Smooth muscle cell (in vitro differentiated cells): ENCODE measurements at regions not wholly inside any gene's neighbourhood (a gene's known extent, or its start where the extent isn't known, plus 50 kb on each side); places are given as distances from the start of the nearest gene placed in this dataset.

Experiments
- DNase-seq: peaks from one replicate; lab custom pipeline; 2025; ENCODE audit not compliant: unreplicated experiment; lab: John Stamatoyannopoulos, UW
- H2AFZ ChIP-seq: fragments of 200-600 bp; sonication (generic); 2 replicates; pipeline ENCODE4 v1.6.0; 2016; ENCODE audit warnings: antibody characterized with exemption, low read depth, mild to moderate bottlenecking
- H3F3A ChIP-seq: fragments of 200-600 bp; sonication (generic); 2 replicates; pipeline ENCODE4 v1.6.0; 2017; ENCODE audit warnings: antibody characterized with exemption, low read depth
- H3K27ac ChIP-seq: fragments of 200-600 bp; sonication (generic); 2 replicates; pipeline ENCODE4 v1.5.1; 2016; ENCODE audit warnings: low read depth, mild to moderate bottlenecking
- H3K27me3 ChIP-seq: fragments of 200-600 bp; sonication (generic); 2 replicates; pipeline ENCODE4 v1.6.1; 2016; ENCODE audit warnings: low read depth, mild to moderate bottlenecking
- H3K36me3 ChIP-seq: fragments of 200-600 bp; sonication (generic); 2 replicates; pipeline ENCODE4 v1.5.1; 2016; ENCODE audit warnings: low read depth
- H3K4me1 ChIP-seq: fragments of 200-600 bp; sonication (generic); 2 replicates; pipeline ENCODE4 v1.5.1; 2016; ENCODE audit warnings: low read depth
- H3K4me2 ChIP-seq: fragments of 200-600 bp; sonication (generic); 2 replicates; pipeline ENCODE4 v1.6.0; 2016; ENCODE audit warnings: mild to moderate bottlenecking
- H3K4me3 ChIP-seq: fragments of 200-600 bp; sonication (generic); 2 replicates; pipeline ENCODE4 v1.5.1; 2016; ENCODE audit warnings: mild to moderate bottlenecking
- H3K79me2 ChIP-seq: fragments of 200-600 bp; sonication (generic); 2 replicates; pipeline ENCODE4 v1.6.0; 2016; ENCODE audit warnings: low read depth, mild to moderate bottlenecking
- H3K9ac ChIP-seq: fragments of 200-600 bp; sonication (generic); 2 replicates; pipeline ENCODE4 v1.6.0; 2016; ENCODE audit warnings: low read depth
- H3K9me3 ChIP-seq: fragments of 200-600 bp; sonication (generic); replicated peaks from 2 replicates; pipeline ENCODE4 v1.5.1; 2016; ENCODE audit warnings: low read depth
- H4K20me1 ChIP-seq: fragments of 200-600 bp; sonication (generic); 2 replicates; pipeline ENCODE4 v1.6.0; 2016; ENCODE audit warnings: low read depth
- CTCF ChIP-seq: fragments of 200-600 bp; sonication (generic); IDR thresholded peaks from 2 replicates; pipeline ENCODE4 v1.5.1; 2017; ENCODE audit warnings: borderline replicate concordance, mild to moderate bottlenecking, antibody characterized with exemption; ENCODE audit not compliant: insufficient read depth, poor library complexity, severe bottlenecking
- WGBS: methylation state at CpG from one replicate; pipeline ENCODE4 v1.1.7; 2016; ENCODE audit warnings: low lambda C conversion rate; 5-methylcytosine and 5-hydroxymethylcytosine counted together

GRCh38 chr10:94193466-94193924, 169.2 kb downstream of the NOC3L start:
- peaks cover 17% of the 10 kb centered on the region for H3K4me1 ChIP-seq
- no peak for DNase-seq
- H2AFZ ChIP-seq = no peak overlapping the region
- no peak overlapping the region for H3K4me3 ChIP-seq
- H3F3A ChIP-seq = peaks cover 8% of the 10 kb centered on the region
- no peaks in the 10 kb centered on the region for H3K27me3 ChIP-seq
- no peaks in the 10 kb centered on the region for H3K79me2 ChIP-seq
- TF ChIP-seq CTCF = no peak
- H3K9ac ChIP-seq = no peak overlapping the region
- peak overlapping the region; percentile 62 for H3K4me2 ChIP-seq
- H3K9me3 ChIP-seq = no peaks in the 10 kb centered on the region
- peak overlapping the region; percentile 34 for H3K27ac ChIP-seq
- no peaks in the 10 kb centered on the region for H4K20me1 ChIP-seq
- no peaks in the 10 kb centered on the region for H3K36me3 ChIP-seq
- WGBS = 18% methylated on average over 4 of the region's 4 CpGs

- DNase-seq = no peak
- TF ChIP-seq CTCF = no peak
- H3K9ac ChIP-seq = no peak overlapping the region
- H3K27ac ChIP-seq = peak overlapping the region; percentile 34
- H3K27me3 ChIP-seq = no peaks in the 10 kb centered on the region
- H3K36me3 ChIP-seq = no peaks in the 10 kb centered on the region
- H3K79me2 ChIP-seq = no peaks in the 10 kb centered on the region
- WGBS = 3% methylated on average over 1 of the region's 1 CpG
- H3K4me1 ChIP-seq = peaks cover 17% of the 10 kb centered on the region
- no peaks in the 10 kb centered on the region for H4K20me1 ChIP-seq
- no peak overlapping the region for H2AFZ ChIP-seq
- H3K9me3 ChIP-seq = no peaks in the 10 kb centered on the region
- peaks cover 8% of the 10 kb centered on the region for H3F3A ChIP-seq
- no peak overlapping the region for H3K4me3 ChIP-seq
- peak overlapping the region; percentile 62 for H3K4me2 ChIP-seq
Measured at GRCh38 chr10:94194256-94194655, 168.5 kb downstream of the NOC3L start.

- DNase-seq = no peak
- H4K20me1 ChIP-seq = no peaks in the 10 kb centered on the region
- TF ChIP-seq CTCF = no peak
- H3K4me2 ChIP-seq = no peak overlapping the region
- peaks cover 5% of the 10 kb centered on the region for H3F3A ChIP-seq
- H3K27ac ChIP-seq = no peak overlapping the region
- peaks cover 17% of the 10 kb centered on the region for H3K4me1 ChIP-seq
- H3K36me3 ChIP-seq = no peaks in the 10 kb centered on the region
- H2AFZ ChIP-seq = no peak overlapping the region
- H3K4me3 ChIP-seq = no peak overlapping the region
- H3K9ac ChIP-seq = no peak overlapping the region
- H3K79me2 ChIP-seq = no peaks in the 10 kb centered on the region
- no peaks in the 10 kb centered on the region for H3K9me3 ChIP-seq
- H3K27me3 ChIP-seq = no peaks in the 10 kb centered on the region
Measured at GRCh38 chr10:94197241-94197640, 165.5 kb downstream of the NOC3L start.

GRCh38 chr10:94198324-94198723, 164.4 kb downstream of the NOC3L start:
- Histone ChIP-seq H3F3A (no peaks in the 10 kb centered on the region), H4K20me1 (no peaks in the 10 kb centered on the region), H3K4me3 (no peak overlapping the region), H3K4me1 (peaks cover 12% of the 10 kb centered on the region), H3K4me2 (no peak overlapping the region), H3K27ac (no peak overlapping the region), H3K9ac (no peak overlapping the region), H3K36me3 (no peaks in the 10 kb centered on the region), H2AFZ (no peak overlapping the region), H3K27me3 (no peaks in the 10 kb centered on the region), H3K9me3 (no peaks in the 10 kb centered on the region), H3K79me2 (no peaks in the 10 kb centered on the region)
- 98% methylated on average over 2 of the region's 2 CpGs for WGBS
- DNase-seq = no peak
- no peak for TF ChIP-seq CTCF
